Femur (tissue), 1 donor: ENCODE measurements at regions not wholly inside any gene's neighbourhood (a gene's known extent, or its start where the extent isn't known, plus 50 kb on each side); places are given as distances from the start of the nearest gene placed in this dataset.

Experiments
- DNase-seq: peaks from one replicate; pipeline ENCODE4 v3.0.0-alpha.2; 2017

- no peak for DNase-seq
These were observed 396.0 kb upstream of the SMIM31 start for GRCh38 chr4:164357957-164358356.

- DNase-seq: no peak
These were observed 395.5 kb upstream of the SMIM31 start for GRCh38 chr4:164358400-164358799.

DNA sequence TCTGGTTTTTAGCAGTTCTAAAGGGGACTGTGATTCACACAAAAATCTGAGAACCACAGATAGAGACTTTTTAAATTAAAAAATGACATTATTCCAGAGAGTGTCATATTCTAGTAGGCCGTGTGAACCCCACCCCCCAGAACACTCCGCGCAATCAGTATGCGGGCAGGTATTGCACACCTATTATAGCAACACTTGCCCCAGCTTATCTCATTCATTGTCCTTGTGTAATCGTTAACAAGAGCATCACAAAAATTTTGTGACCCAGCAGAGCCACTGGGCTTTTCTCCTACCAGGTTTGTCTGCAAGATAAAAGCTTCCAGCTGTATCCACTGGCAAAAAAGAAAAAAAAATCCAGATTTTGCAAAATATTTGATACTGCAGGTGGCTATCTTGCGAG is 394.1 kb upstream of the SMIM31 start:
- DNase-seq: no peak

GRCh38 chr4:164368894-164369293 is 385.0 kb upstream of the SMIM31 start:
- no peak for DNase-seq

DNA sequence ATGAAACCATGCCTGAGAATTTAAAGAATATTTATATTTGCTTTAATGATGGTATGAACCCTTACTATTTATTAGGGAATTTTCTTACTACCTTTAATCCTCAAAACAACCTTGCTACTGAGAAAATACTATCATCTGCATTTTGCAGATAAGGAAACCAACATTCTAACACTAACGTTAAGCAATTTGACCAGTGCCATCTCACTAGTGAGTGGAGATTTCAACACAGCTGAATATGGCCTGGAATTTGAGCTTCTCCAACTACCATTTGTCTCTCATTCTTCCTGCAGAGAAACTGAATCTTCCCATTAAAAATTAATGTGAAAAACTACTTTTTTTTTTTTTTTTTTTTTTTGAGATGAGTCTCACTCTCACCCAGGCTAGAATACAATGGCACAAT is 380.9 kb upstream of the SMIM31 start:
- no peak for DNase-seq

DNA sequence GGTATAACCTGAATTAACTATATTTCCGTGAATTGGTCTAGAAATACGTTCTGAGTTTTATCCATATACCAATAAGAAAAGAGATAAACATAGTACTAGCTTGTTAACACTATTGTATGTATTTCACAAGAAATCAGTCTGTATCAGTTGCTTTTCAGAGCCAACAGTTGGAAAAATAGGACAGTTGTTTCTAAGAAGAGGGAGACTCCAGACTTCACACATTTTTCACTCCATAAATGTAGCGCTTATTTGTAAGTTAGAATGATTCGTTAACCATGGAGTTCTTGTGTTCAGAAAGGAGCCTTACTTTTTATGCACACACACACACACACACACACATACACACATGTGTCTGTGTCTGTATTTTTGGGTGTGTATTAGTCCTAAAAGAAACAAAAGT is 376.7 kb upstream of the SMIM31 start:
- no peak for DNase-seq

- no peak for DNase-seq
These were observed 375.6 kb upstream of the SMIM31 start for GRCh38 chr4:164378361-164378760.

DNA sequence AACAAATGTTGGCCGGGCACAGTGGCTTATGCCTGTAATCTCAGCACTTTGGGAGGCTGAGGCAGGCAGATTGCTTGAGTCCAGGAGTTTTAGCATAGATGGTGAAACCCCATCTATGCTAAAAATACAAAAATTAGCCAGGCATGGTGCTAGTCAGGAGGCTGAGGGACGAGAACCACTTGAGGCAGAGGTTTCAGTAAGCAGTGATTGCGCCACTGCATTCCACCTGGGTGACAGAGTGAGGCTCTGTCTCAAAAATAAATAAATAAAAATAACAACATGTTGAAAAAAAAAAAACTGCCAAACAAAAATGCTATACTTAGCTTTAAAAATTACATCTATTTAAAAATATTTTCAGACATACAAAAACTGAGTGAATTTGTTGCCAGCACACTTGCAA is 374.2 kb upstream of the SMIM31 start:
- no peak for DNase-seq

- DNase-seq: no peak
These were observed 372.1 kb upstream of the SMIM31 start for GRCh38 chr4:164381859-164382258.

DNA sequence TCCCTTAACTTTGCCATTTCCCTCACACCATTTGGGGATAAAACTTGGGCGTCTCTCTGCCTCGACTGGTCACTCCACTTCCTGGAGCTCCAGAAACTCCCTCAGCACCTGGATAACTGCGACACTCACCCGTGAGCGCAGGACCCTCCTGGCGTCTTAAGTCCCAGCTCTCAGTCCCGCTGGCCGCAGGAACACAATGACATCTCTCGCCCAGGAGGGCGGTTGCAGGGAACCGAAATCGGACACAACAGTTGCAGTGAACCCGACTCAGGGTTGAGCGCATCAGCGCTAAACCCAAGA is 370.9 kb upstream of the SMIM31 start:
- no peak for DNase-seq

GRCh38 chr4:164383358-164384220 is 370.3 kb upstream of the SMIM31 start:
- peak; percentile 88 for DNase-seq

DNA sequence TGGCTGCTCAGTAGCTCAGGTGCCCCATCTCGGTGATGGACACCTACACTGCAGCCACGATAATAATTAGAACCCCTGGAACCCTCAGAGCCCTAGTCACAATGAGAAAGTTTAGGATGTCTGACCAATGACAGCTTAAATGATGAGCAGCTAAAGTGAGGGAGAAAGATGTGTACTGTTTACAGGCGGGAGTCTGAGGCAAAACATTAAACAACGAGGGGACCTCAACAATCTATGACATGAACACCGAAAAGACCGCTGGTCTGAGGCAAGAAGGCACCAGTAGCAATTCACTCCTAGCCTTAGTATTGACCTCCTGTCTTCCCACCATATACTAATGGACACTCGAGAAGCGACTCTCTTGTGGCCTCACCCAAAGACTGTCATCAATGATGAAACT is 369.5 kb upstream of the SMIM31 start:
- no peak for DNase-seq

DNA sequence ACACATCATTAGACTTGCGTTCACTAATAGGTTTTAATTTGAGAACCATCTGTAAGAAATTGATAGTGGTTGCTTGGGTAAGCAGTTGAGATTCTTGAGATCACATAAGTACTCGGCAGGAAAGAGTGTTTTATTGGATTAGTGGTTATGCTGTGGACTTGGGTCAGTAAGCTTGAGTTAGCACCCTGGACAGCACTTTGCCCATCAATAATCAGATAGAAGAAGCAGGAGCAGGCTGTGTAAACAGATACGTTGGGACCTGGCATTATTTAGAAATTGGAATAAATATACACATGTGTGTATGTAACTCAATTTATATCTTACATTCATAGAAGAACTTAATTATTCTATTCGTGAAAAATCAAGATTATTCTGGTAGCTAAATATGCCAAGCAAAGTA is 357.5 kb upstream of the SMIM31 start:
- DNase-seq: no peak

GRCh38 chr4:164402554-164402953 is 351.4 kb upstream of the SMIM31 start:
- no peak for DNase-seq

GRCh38 chr4:164405774-164406173 is 348.2 kb upstream of the SMIM31 start:
- DNase-seq: no peak

DNA sequence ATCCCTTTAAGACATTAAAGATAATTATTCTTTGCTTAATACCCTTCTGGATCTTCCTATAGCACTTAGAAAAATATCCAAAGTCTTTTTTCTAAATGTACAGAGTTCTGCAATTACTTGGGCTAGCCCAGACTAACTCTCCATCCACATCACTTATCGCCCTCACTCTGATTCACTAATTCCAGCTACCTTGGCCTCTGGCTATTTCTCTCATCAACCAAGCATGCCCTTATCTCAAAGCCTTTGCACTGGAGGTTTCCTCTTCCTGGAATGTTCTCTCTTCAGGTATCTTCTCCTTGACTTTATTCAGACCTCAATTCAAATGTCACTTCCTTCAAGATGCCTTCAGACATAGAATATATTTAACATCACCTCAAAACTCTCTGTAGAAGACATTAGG is 345.1 kb upstream of the SMIM31 start:
- no peak for DNase-seq

- no peak for DNase-seq
These were observed 343.5 kb upstream of the SMIM31 start for GRCh38 chr4:164410401-164410800.

DNA sequence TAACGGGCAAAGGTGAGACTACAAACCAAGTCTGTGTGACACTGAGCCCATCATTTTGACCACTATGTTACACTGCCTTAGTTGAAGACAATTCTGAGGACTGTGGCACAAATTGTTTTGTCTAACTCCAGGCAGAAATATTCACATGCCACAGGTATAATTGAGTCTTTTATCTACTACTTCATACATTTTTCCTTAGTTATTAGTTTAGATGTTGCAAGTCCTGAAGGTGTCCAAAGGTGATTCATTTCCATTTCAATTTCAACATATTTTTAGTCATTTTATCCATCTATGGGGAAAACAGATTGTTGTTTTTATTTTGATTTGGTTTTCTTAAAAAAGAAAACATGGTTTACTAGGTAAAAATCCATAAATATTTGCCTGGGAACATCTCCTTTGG is 341.7 kb upstream of the SMIM31 start:
- no peak for DNase-seq

DNA sequence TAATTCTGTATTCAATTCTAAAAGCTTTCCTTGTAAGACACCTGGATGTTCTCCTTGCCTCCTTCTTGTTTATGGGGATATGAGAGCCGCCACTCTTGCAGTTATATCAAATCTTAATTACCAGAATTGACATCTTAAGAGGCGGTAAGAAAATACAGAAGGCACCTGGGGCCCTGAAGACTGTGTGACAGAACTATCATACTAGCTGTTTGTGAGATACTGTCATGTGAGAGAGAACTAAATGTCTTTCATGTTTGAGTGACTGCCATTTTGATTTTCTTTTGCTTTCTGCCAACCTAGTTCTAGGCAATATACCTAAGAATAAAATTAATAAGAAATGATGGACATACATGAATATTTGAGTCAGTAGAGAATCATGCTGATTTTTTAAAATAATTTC is 340.2 kb upstream of the SMIM31 start:
- no peak for DNase-seq

GRCh38 chr4:164423819-164424218 is 330.1 kb upstream of the SMIM31 start:
- DNase-seq: no peak

- DNase-seq: no peak
These were observed 329.1 kb upstream of the SMIM31 start for GRCh38 chr4:164424846-164425245.

GRCh38 chr4:164428561-164428960 is 325.4 kb upstream of the SMIM31 start:
- DNase-seq: no peak

DNA sequence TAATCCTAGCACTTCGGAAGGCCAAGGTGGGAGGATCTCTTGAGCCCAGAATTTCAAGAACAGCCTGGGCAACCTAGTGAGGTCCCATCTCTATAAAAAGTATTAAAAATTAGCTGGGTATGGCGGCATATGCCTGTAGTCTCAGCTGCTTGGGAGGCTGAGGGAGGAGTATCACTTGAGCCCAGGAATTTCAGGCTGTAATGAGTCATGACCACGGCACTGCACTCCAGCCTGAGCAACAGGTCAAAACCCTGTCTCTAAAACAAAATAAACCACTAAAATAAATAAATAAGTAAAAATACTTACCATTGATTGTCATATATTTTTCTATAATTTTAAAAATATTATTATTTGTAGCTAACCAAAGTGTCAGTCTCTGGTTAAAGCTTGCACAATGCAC is 315.6 kb upstream of the SMIM31 start:
- no peak for DNase-seq

- no peak for DNase-seq
These were observed 314.9 kb upstream of the SMIM31 start for GRCh38 chr4:164439037-164439436.

DNA sequence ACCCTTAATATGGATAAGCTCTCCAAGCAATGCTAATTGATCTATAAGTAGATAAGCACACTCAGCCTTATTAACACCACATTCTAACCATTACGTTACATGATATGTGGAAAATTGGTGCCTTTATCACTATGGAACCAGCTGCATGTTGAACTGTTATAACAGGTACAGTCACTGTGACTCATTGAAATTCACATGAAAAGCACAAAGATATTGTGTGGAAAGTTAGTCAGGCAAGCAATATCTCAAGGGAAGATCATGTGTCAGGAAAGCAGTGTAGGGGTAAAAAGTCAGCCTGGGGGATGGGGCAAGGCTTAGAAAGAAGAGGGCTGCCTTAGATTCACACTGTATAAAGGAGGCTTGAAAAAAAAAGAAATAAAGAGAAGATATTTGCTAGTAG is 313.7 kb upstream of the SMIM31 start:
- no peak for DNase-seq
